Neural progenitor cell (in vitro differentiated cells): ENCODE measurements at regions not wholly inside any gene's neighbourhood (a gene's known extent, or its start where the extent isn't known, plus 50 kb on each side); places are given as distances from the start of the nearest gene placed in this dataset.

ENCODE experiments used
- CTCF ChIP-seq: fragments of 200-600 bp; sonication (generic); IDR thresholded peaks from 2 replicates; pipeline ENCODE4 v1.5.1; 2017; ENCODE audit warnings: antibody characterized with exemption, mild to moderate bottlenecking
- EZH2 ChIP-seq: fragments of 200-600 bp; sonication (generic); IDR thresholded peaks from 2 replicates; pipeline ENCODE4 v1.6.1; 2017; ENCODE audit warnings: antibody characterized with exemption, mild to moderate bottlenecking, moderate library complexity
- EZH2phosphoT487 ChIP-seq: fragments of 200-600 bp; sonication (generic); IDR thresholded peaks from 2 replicates; pipeline ENCODE4 v1.6.1; 2017; ENCODE audit warnings: antibody characterized with exemption

DNA sequence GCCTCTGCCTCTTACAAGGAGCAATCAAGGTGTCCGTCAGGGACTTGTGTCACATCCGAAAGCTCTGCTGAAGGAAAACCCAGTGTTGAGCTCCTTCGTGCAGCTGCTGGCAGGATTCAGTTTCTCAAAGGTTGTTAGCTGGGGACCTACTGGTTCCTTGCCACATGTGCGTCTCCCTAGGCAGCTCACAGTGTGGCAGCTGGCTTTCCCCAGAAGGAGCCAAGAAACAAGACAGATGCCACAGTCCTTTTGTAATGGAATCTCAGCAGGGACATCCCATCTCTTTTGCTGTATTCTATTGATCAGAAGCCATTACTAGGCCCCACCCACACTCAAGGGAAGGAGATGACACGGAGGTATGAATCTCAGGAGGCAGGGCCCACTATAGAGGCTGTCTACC is 488.8 kb downstream of the CD83 start:
- no peak for TF ChIP-seq CTCF
- TF ChIP-seq EZH2phosphoT487: no peak
- TF ChIP-seq EZH2: no peak
